OCI-LY7 (cell line): ENCODE measurements at regions not wholly inside any gene's neighbourhood (a gene's known extent, or its start where the extent isn't known, plus 50 kb on each side); places are given as distances from the start of the nearest gene placed in this dataset.

Source experiments
- BruUV-seq: library from RNA; stranded (reverse); fragments of 400-500 nt; replicated peaks from 2 replicates; lab custom pipeline; 2021; lab: Mats Ljungman, UMichigan
- CTCF ChIA-PET: fragments of 300-600 bp; sonication (Branson Sonifier 250); formaldehyde crosslinking; loops from one replicate; lab custom pipeline; 2022; ENCODE audit warnings: antibody characterized with exemption; ENCODE audit not compliant: unreplicated experiment; lab: Charles Lee
- POLR2A ChIA-PET: fragments of 300-600 bp; sonication (Branson Sonifier 250); formaldehyde crosslinking; loops from one replicate; lab custom pipeline; 2022; ENCODE audit warnings: antibody characterized with exemption; lab: Charles Lee
- DNase-seq: peaks from one replicate; pipeline ENCODE4 v3.0.0-alpha.2; 2015; ENCODE audit warnings: low spot score
- H2AFZ ChIP-seq: fragments of 200-600 bp; sonication (generic), shearing (Covaris generic); 2 replicates; pipeline ENCODE4 v1.6.1; 2014; ENCODE audit warnings: mild to moderate bottlenecking, antibody characterized with exemption, low read length, moderate library complexity
- H3K27ac ChIP-seq: fragments of 200-600 bp; sonication (generic); 2 replicates; pipeline ENCODE4 v1.5.1; 2014; ENCODE audit warnings: mixed run types, low read depth, mild to moderate bottlenecking, moderate library complexity, low read length, inconsistent platforms; ENCODE audit not compliant: poor library complexity, severe bottlenecking
- H3K36me3 ChIP-seq: fragments of 200-600 bp; sonication (generic); 2 replicates; pipeline ENCODE4 v1.6.1; 2014; ENCODE audit warnings: mild to moderate bottlenecking, antibody characterized with exemption, low read length, moderate library complexity, mixed read lengths; ENCODE audit not compliant: insufficient read depth
- H3K4me1 ChIP-seq: fragments of 200-600 bp; sonication (generic); 2 replicates; pipeline ENCODE4 v1.5.1; 2014; ENCODE audit warnings: mild to moderate bottlenecking, low read length; ENCODE audit not compliant: insufficient read depth, poor library complexity, severe bottlenecking
- H3K4me2 ChIP-seq: fragments of 200-600 bp; sonication (generic); 2 replicates; pipeline ENCODE4 v1.6.1; 2014; ENCODE audit warnings: mild to moderate bottlenecking, low read length
- H3K4me3 ChIP-seq: fragments of 200-600 bp; sonication (generic); 2 replicates; pipeline ENCODE4 v1.5.1; 2014; ENCODE audit warnings: mild to moderate bottlenecking, low read depth, low read length; ENCODE audit not compliant: poor library complexity, severe bottlenecking
- H3K79me2 ChIP-seq: fragments of 200-600 bp; sonication (generic); 2 replicates; pipeline ENCODE4 v1.6.1; 2016; ENCODE audit warnings: low read depth, mild to moderate bottlenecking, low read length, moderate library complexity, mixed read lengths; ENCODE audit not compliant: insufficient read depth
- H3K9me2 ChIP-seq: fragments of 200-600 bp; sonication (generic); 2 replicates; pipeline ENCODE4 v1.6.1; 2016; ENCODE audit warnings: mild to moderate bottlenecking, low read length, mixed read lengths; ENCODE audit not compliant: insufficient read depth
- H3K9me3 ChIP-seq: fragments of 200-600 bp; sonication (generic); 2 replicates; pipeline ENCODE4 v1.6.1; 2014; ENCODE audit warnings: mild to moderate bottlenecking, mixed run types, low read length, mixed read lengths
- H4K20me1 ChIP-seq: fragments of 200-600 bp; sonication (generic); 2 replicates; pipeline ENCODE4 v1.6.1; 2014; ENCODE audit warnings: mild to moderate bottlenecking, antibody characterized with exemption, low read length, moderate library complexity, mixed read lengths; ENCODE audit not compliant: insufficient read depth
- CTCF ChIP-seq: fragments of 200-600 bp; sonication (generic); conservative IDR thresholded peaks from 2 replicates; pipeline ENCODE4 v1.5.1; 2014; ENCODE audit warnings: mild to moderate bottlenecking, antibody characterized with exemption, low read length, moderate library complexity, mixed read lengths
- EZH2phosphoT487 ChIP-seq: fragments of 200-600 bp; sonication (generic); IDR thresholded peaks from 2 replicates; pipeline ENCODE4 v1.6.1; 2018; ENCODE audit warnings: low read depth, borderline replicate concordance, mild to moderate bottlenecking, mixed run types, antibody characterized with exemption, low read length, moderate library complexity, mixed read lengths
- intact Hi-C: fragments of 100-400 bp; cut with micrococcal nuclease; formaldehyde crosslinking; loops from one replicate; pipeline ENCODE4 v1.10.0; 2022; ENCODE audit not compliant: unreplicated experiment

- TF ChIP-seq EZH2phosphoT487: no peak
- no peak for TF ChIP-seq CTCF
- CTCF ChIA-PET: no interaction called here
- Histone ChIP-seq H3K4me3 (no peak overlapping the region), H3K9me3 (no peaks in the 10 kb centered on the region), H2AFZ (no peak overlapping the region), H4K20me1 (no peaks in the 10 kb centered on the region), H3K4me1 (no peaks in the 10 kb centered on the region), H3K9me2 (no peaks in the 10 kb centered on the region), H3K4me2 (no peak overlapping the region), H3K36me3 (no peaks in the 10 kb centered on the region), H3K79me2 (no peaks in the 10 kb centered on the region), H3K27ac (no peak overlapping the region)
- no TSS peak for BruUV-seq
- DNase-seq: no peak
- POLR2A ChIA-PET: no interaction called here
- intact Hi-C loops: no loop called here
Observed at GRCh38 chr14:25628390-25628789, 578.4 kb upstream of the STXBP6 start.

DNA sequence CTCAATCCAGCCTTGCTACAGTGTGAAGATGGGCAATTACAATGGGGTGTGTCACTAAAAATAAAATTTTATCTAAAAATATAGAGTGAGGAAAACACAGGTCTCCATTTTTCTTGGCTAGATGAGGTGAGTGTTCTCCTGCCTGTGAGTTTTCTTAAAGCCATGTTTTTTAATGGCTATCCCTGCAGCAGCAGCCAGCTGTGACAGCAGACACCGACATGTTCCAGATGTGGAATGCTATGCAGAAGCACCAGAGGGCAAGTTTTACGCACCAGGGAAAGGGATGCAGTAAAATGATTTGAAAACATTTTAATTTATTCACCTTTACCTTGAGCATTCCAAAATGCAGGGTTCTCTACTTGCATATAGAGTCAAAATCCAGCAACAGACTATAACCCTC is 577.0 kb upstream of the STXBP6 start:
- H3K4me2 ChIP-seq: no peak overlapping the region
- CTCF ChIA-PET: no interaction called here
- BruUV-seq: no TSS peak
- no peaks in the 10 kb centered on the region for H3K9me3 ChIP-seq
- no peak overlapping the region for H3K27ac ChIP-seq
- no peaks in the 10 kb centered on the region for H3K79me2 ChIP-seq
- H4K20me1 ChIP-seq: no peaks in the 10 kb centered on the region
- no peak for DNase-seq
- TF ChIP-seq EZH2phosphoT487 (no peak), CTCF (no peak)
- no peaks in the 10 kb centered on the region for H3K36me3 ChIP-seq
- no peaks in the 10 kb centered on the region for H3K9me2 ChIP-seq
- POLR2A ChIA-PET: no interaction called here
- H2AFZ ChIP-seq: no peak overlapping the region
- intact Hi-C loops: no loop called here
- H3K4me3 ChIP-seq: no peak overlapping the region
- H3K4me1 ChIP-seq: no peaks in the 10 kb centered on the region

DNA sequence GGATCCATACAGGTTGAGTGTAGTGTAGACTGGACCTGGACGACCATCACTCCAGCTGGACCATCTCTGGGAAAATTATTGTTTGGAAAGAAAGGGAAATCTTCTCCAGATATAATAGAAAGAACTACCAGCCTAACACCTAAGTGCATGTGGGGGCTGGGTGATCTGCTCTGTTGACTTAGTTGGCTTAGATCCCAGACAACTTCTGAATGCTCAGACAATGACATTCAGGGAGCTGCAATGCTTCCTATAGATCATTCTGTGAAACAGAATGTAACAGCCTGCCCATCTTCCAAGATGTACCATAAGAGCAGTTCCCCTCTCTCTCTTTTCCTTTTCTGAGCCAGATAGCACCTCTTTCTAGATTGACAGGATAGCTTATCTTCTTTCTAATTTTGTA is 572.8 kb upstream of the STXBP6 start:
- no peak overlapping the region for H3K4me3 ChIP-seq
- H3K79me2 ChIP-seq: no peaks in the 10 kb centered on the region
- H3K9me3 ChIP-seq: peaks cover 18% of the 10 kb centered on the region; the same call in 1 of the 2 replicates
- H2AFZ ChIP-seq: no peak overlapping the region
- no peak overlapping the region for H3K4me2 ChIP-seq
- H4K20me1 ChIP-seq: no peaks in the 10 kb centered on the region
- BruUV-seq: no TSS peak
- H3K27ac ChIP-seq: no peak overlapping the region
- no peaks in the 10 kb centered on the region for H3K9me2 ChIP-seq
- H3K36me3 ChIP-seq: no peaks in the 10 kb centered on the region
- ChIA-PET CTCF (no interaction called here), POLR2A (no interaction called here)
- no peaks in the 10 kb centered on the region for H3K4me1 ChIP-seq
- TF ChIP-seq EZH2phosphoT487 (no peak), CTCF (no peak)
- intact Hi-C loops: no loop called here
- DNase-seq: no peak
